ENCODE measurements at regions not wholly inside any gene's neighbourhood (a gene's known extent, or its start where the extent isn't known, plus 50 kb on each side); places are given as distances from the start of the nearest gene placed in this dataset.

GRCh38 chr11:92413757-92414513 lies 189.3 kb downstream of the FAT3 start:
- DNase-seq, result no peak
- 77 to 79% methylated on average over 7 of the region's 7 CpGs for WGBS, 2 experiments (ENCODE audit: low coverage in 1 of 2, low lambda C conversion rate in 2 of 2, missing lambda C conversion rate in 2 of 2)

GRCh38 chr11:92416971-92417725 lies 192.5 kb downstream of the FAT3 start:
- Histone ChIP-seq H3K4me2 (ENCODE audit: unreplicated experiment) (no peak overlapping the region), H3K9me3 (ENCODE audit: low read depth) (no peaks in the 10 kb centered on the region), H3K36me3 (ENCODE audit: low read depth) (no peaks in the 10 kb centered on the region), H3K4me3 (no peak overlapping the region), H4K20me1 (ENCODE audit: insufficient read depth) (no peaks in the 10 kb centered on the region), H3K27ac (no peak overlapping the region), H2AFZ (no peak overlapping the region), H3F3A (ENCODE audit: insufficient read depth) (peaks cover 15% of the 10 kb centered on the region; the same call in 1 of the 2 replicates), H3K79me2 (ENCODE audit: insufficient read depth) (no peaks in the 10 kb centered on the region), H3K9me2 (ENCODE audit: insufficient read depth) (no peaks in the 10 kb centered on the region), H3K9ac (no peak overlapping the region), H3K27me3 (replicated peaks; ENCODE audit: insufficient read depth) (no peaks in the 10 kb centered on the region), H3K4me1 (ENCODE audit: insufficient read depth) (peaks cover 13% of the 10 kb centered on the region; the same call in 1 of the 2 replicates)
- DNase-seq, result no peak
- 39 to 53% methylated on average over 1 of the region's 1 CpG for WGBS, 2 experiments (ENCODE audit: low coverage in 1 of 2, low lambda C conversion rate in 2 of 2, missing lambda C conversion rate in 2 of 2)
- in situ Hi-C loops (cut with MboI), result no loop called here
- TF ChIP-seq EZH2phosphoT487 (IDR thresholded peaks at IDR 0.05; ENCODE audit: insufficient read depth, low read depth) (no peak), EZH2 (IDR thresholded peaks at IDR 0.05; ENCODE audit: insufficient read depth, poor library complexity, severe bottlenecking) (no peak)

More at GRCh38 chr11:92413757-92414513, 189.3 kb downstream of the FAT3 start:
- TF ChIP-seq EZH2phosphoT487 (IDR thresholded peaks at IDR 0.05; ENCODE audit: insufficient read depth, low read depth) (no peak), EZH2 (IDR thresholded peaks at IDR 0.05; ENCODE audit: insufficient read depth, poor library complexity, severe bottlenecking) (no peak)
- H3K27me3 ChIP-seq (replicated peaks; ENCODE audit: insufficient read depth), result no peaks in the 10 kb centered on the region
- 0 out of 2 replicates have a peak overlapping the region, but pooled peaks have one; percentile 43 for H3K4me3 ChIP-seq
- no peaks in the 10 kb centered on the region for H3K36me3 ChIP-seq (ENCODE audit: low read depth)
- peak overlapping the region; percentile 51 for H3K4me2 ChIP-seq (ENCODE audit: unreplicated experiment)
- no peaks in the 10 kb centered on the region for H3K9me3 ChIP-seq (ENCODE audit: low read depth)
- no peak overlapping the region; the same call in 1 of the 2 replicates for H3K27ac ChIP-seq
- no peaks in the 10 kb centered on the region for H3K9me2 ChIP-seq (ENCODE audit: insufficient read depth)
- H3F3A ChIP-seq (ENCODE audit: insufficient read depth), result peaks cover 15% of the 10 kb centered on the region; the same call in 1 of the 2 replicates
- H3K79me2 ChIP-seq (ENCODE audit: insufficient read depth), result no peaks in the 10 kb centered on the region
- no peak overlapping the region for H3K9ac ChIP-seq
- H4K20me1 ChIP-seq (ENCODE audit: insufficient read depth), result no peaks in the 10 kb centered on the region
- peaks cover 13% of the 10 kb centered on the region; the same call in 1 of the 2 replicates for H3K4me1 ChIP-seq (ENCODE audit: insufficient read depth)
- peak overlapping the region; percentile 74 for H2AFZ ChIP-seq
- in situ Hi-C loops (cut with MboI), result no loop called here

- H3K4me3 ChIP-seq, result no peak overlapping the region
- 30 to 35% methylated on average over 6 of the region's 6 CpGs for WGBS, 2 experiments (ENCODE audit: low coverage in 1 of 2, low lambda C conversion rate in 2 of 2, missing lambda C conversion rate in 2 of 2)
- no peaks in the 10 kb centered on the region for H3K36me3 ChIP-seq (ENCODE audit: low read depth)
- no peak overlapping the region for H3K9ac ChIP-seq
- no peak for TF ChIP-seq EZH2 (IDR thresholded peaks at IDR 0.05; ENCODE audit: insufficient read depth, poor library complexity, severe bottlenecking)
- no peak for TF ChIP-seq EZH2phosphoT487 (IDR thresholded peaks at IDR 0.05; ENCODE audit: insufficient read depth, low read depth)
- H3K9me3 ChIP-seq (ENCODE audit: low read depth), result no peaks in the 10 kb centered on the region
- in situ Hi-C loops (cut with MboI), result no loop called here
- no peak overlapping the region for H2AFZ ChIP-seq
- DNase-seq, result peak; percentile 33
- H4K20me1 ChIP-seq (ENCODE audit: insufficient read depth), result no peaks in the 10 kb centered on the region
- H3K27ac ChIP-seq, result no peak overlapping the region
- no peak overlapping the region for H3K4me2 ChIP-seq (ENCODE audit: unreplicated experiment)
- H3K4me1 ChIP-seq (ENCODE audit: insufficient read depth), result 0 out of 2 replicates have a peak, but pooled peaks cover 8% of the 10 kb centered on the region
- no peaks in the 10 kb centered on the region for H3K9me2 ChIP-seq (ENCODE audit: insufficient read depth)
- H3K79me2 ChIP-seq (ENCODE audit: insufficient read depth), result no peaks in the 10 kb centered on the region
- H3K27me3 ChIP-seq (replicated peaks; ENCODE audit: insufficient read depth), result no peaks in the 10 kb centered on the region
- H3F3A ChIP-seq (ENCODE audit: insufficient read depth), result no peaks in the 10 kb centered on the region
Observed at GRCh38 chr11:92423115-92424034, 198.8 kb downstream of the FAT3 start.

GRCh38 chr11:92424281-92424680 lies 199.7 kb downstream of the FAT3 start:
- Histone ChIP-seq H3K79me2 (ENCODE audit: insufficient read depth) (no peaks in the 10 kb centered on the region), H3K9me3 (ENCODE audit: low read depth) (no peaks in the 10 kb centered on the region), H3K36me3 (ENCODE audit: low read depth) (no peaks in the 10 kb centered on the region), H4K20me1 (ENCODE audit: insufficient read depth) (no peaks in the 10 kb centered on the region), H2AFZ (no peak overlapping the region), H3K4me1 (ENCODE audit: insufficient read depth) (0 out of 2 replicates have a peak, but pooled peaks cover 8% of the 10 kb centered on the region), H3K27me3 (replicated peaks; ENCODE audit: insufficient read depth) (no peaks in the 10 kb centered on the region), H3K9me2 (ENCODE audit: insufficient read depth) (no peaks in the 10 kb centered on the region), H3F3A (ENCODE audit: insufficient read depth) (no peaks in the 10 kb centered on the region), H3K4me3 (no peak overlapping the region), H3K9ac (no peak overlapping the region), H3K27ac (no peak overlapping the region), H3K4me2 (ENCODE audit: unreplicated experiment) (no peak overlapping the region)
- in situ Hi-C loops (cut with MboI), result no loop called here
- DNase-seq, result peak; percentile 56
- TF ChIP-seq EZH2 (IDR thresholded peaks at IDR 0.05; ENCODE audit: insufficient read depth, poor library complexity, severe bottlenecking) (no peak), EZH2phosphoT487 (IDR thresholded peaks at IDR 0.05; ENCODE audit: insufficient read depth, low read depth) (no peak)

Measured in GM23248 (cell line).